CD14-positive monocyte (primary cell): ENCODE measurements at regions not wholly inside any gene's neighbourhood (a gene's known extent, or its start where the extent isn't known, plus 50 kb on each side); places are given as distances from the start of the nearest gene placed in this dataset.

Experiments used
- DNase-seq, 3 donors: peaks; one replicate each; pipeline ENCODE4 v3.0.0-alpha.2; 2011 to 2022
- H2AFZ ChIP-seq: 2 replicates; pipeline ENCODE4 v1.6.0; 2012; ENCODE audit warnings: mild to moderate bottlenecking, low read depth, low read length, inconsistent platforms; ENCODE audit not compliant: insufficient read depth, poor library complexity, severe bottlenecking
- H3K27ac ChIP-seq, 2 donors: 1 replicate in 1 of 2; 2 replicates in 1 of 2; pipeline ENCODE4 v1.5.1; 2012 to 2013; ENCODE audit warnings: low read length in 2 of 2, control low read depth in 1 of 2, inconsistent platforms in 1 of 2, low read depth in 1 of 2, mild to moderate bottlenecking in 1 of 2
- H3K27me3 ChIP-seq, 2 donors: one replicate each; pipeline versions ENCODE4 v1.6.0 to v1.6.1; 2011 to 2013; ENCODE audit warnings: low read length in 2 of 2; ENCODE audit not compliant: control insufficient read depth in 2 of 2, insufficient read depth in 2 of 2
- H3K36me3 ChIP-seq, 2 donors: replicated peaks in 1 of 2; 1 replicate in 1 of 2; 2 replicates in 1 of 2; pipeline versions ENCODE4 v1.5.1 to v1.6.1; 2012 to 2013; ENCODE audit warnings: low read length in 2 of 2, control low read depth in 1 of 2, inconsistent platforms in 1 of 2, mild to moderate bottlenecking in 1 of 2; ENCODE audit not compliant: insufficient read depth in 2 of 2, control insufficient read depth in 1 of 2
- H3K4me1 ChIP-seq, 2 donors: 1 replicate in 1 of 2; 2 replicates in 1 of 2; pipeline versions ENCODE4 v1.5.1 to v1.6.1; 2012 to 2013; ENCODE audit warnings: low read length in 2 of 2, control low read depth in 1 of 2, inconsistent platforms in 1 of 2, mild to moderate bottlenecking in 1 of 2, moderate library complexity in 1 of 2; ENCODE audit not compliant: insufficient read depth in 2 of 2, control insufficient read depth in 1 of 2
- H3K4me2 ChIP-seq: replicated peaks from 2 replicates; pipeline ENCODE3; 2012; ENCODE audit warnings: low read length, moderate library complexity, mild to moderate bottlenecking; ENCODE audit not compliant: poor library complexity, severe bottlenecking; ENCODE audit errors: extremely low read depth
- H3K4me3 ChIP-seq, 3 experiments: fragments of 200-600 bp in 1 of 3; sonication (generic) in 1 of 3; replicated peaks in 1 of 3; 1 replicate in 2 of 3; 2 replicates in 1 of 3; pipeline ENCODE4 v1.5.1; 2011 to 2013; ENCODE audit warnings: low read length in 3 of 3, mild to moderate bottlenecking in 3 of 3, control low read depth in 2 of 3, low read depth in 2 of 3, inconsistent platforms in 1 of 3, moderate library complexity in 1 of 3
- H3K79me2 ChIP-seq: 2 replicates; pipeline ENCODE4 v1.6.0; 2012; ENCODE audit warnings: mild to moderate bottlenecking, control low read depth, inconsistent platforms, low read length, moderate library complexity; ENCODE audit not compliant: insufficient read depth
- H3K9ac ChIP-seq: 2 replicates; pipeline ENCODE4 v1.6.0; 2017; ENCODE audit warnings: low read length, mild to moderate bottlenecking; ENCODE audit not compliant: insufficient read depth, poor library complexity, severe bottlenecking
- H3K9me3 ChIP-seq, 2 donors: replicated peaks in 1 of 2; 1 replicate in 1 of 2; 2 replicates in 1 of 2; pipeline versions ENCODE4 v1.5.1 to v1.6.1; 2012 to 2013; ENCODE audit warnings: low read length in 2 of 2, control low read depth in 1 of 2; ENCODE audit not compliant: control insufficient read depth in 1 of 2, insufficient read depth in 1 of 2
- H4K20me1 ChIP-seq: 2 replicates; pipeline ENCODE4 v1.6.0; 2012; ENCODE audit warnings: mild to moderate bottlenecking, low read length, control low read depth, moderate library complexity; ENCODE audit not compliant: insufficient read depth
- H3K27ac Mint-ChIP-seq, 7 donors: one replicate each; pipeline ENCODE4 v1.8.0; 2020; ENCODE audit warnings: mild to moderate bottlenecking in 7 of 7, mixed read lengths in 7 of 7, moderate library complexity in 6 of 7, inconsistent platforms in 2 of 7
- H3K27me3 Mint-ChIP-seq, 3 donors: one replicate each; pipeline ENCODE4 v1.8.0; 2021 to 2022; ENCODE audit warnings: low read depth in 3 of 3, mild to moderate bottlenecking in 3 of 3, mixed read lengths in 3 of 3, moderate library complexity in 3 of 3, inconsistent platforms in 1 of 3
- H3K36me3 Mint-ChIP-seq, 2 donors: one replicate each; pipeline ENCODE4 v1.8.0; 2020; ENCODE audit warnings: mixed read lengths in 2 of 2, inconsistent platforms in 1 of 2, mild to moderate bottlenecking in 1 of 2
- H3K4me1 Mint-ChIP-seq: one replicate; pipeline ENCODE4 v1.8.0; 2020; ENCODE audit warnings: mild to moderate bottlenecking, mixed read lengths
- H3K4me3 Mint-ChIP-seq, 2 donors: one replicate each; pipeline ENCODE4 v1.8.0; 2020; ENCODE audit warnings: mild to moderate bottlenecking in 2 of 2, mixed read lengths in 2 of 2, moderate library complexity in 1 of 2
- H3K9me3 Mint-ChIP-seq, 7 donors: one replicate each; pipeline ENCODE4 v1.8.0; 2020 to 2022; ENCODE audit warnings: mixed read lengths in 7 of 7, mild to moderate bottlenecking in 6 of 7, moderate library complexity in 6 of 7, inconsistent platforms in 2 of 7
- WGBS: methylation state at CpG from one replicate; pipeline ENCODE4 v1.1.5; 2013; ENCODE audit warnings: missing lambda C conversion rate; ENCODE audit not compliant: insufficient coverage; 5-methylcytosine and 5-hydroxymethylcytosine counted together
- intact Hi-C, 2 donors: fragments of 100-400 bp; cut with micrococcal nuclease; formaldehyde crosslinking; loops; one replicate each; pipeline versions ENCODE4 v1.15.0 to v1.15.1; 2023
- TF ChIP-seq, protein P1 (sequence below): fragments of 200-600 bp; IDR thresholded peaks from one replicate; pipeline ENCODE4 v1.8.0; 2022; ENCODE audit warnings: antibody characterized with exemption, mild to moderate bottlenecking

DNA sequence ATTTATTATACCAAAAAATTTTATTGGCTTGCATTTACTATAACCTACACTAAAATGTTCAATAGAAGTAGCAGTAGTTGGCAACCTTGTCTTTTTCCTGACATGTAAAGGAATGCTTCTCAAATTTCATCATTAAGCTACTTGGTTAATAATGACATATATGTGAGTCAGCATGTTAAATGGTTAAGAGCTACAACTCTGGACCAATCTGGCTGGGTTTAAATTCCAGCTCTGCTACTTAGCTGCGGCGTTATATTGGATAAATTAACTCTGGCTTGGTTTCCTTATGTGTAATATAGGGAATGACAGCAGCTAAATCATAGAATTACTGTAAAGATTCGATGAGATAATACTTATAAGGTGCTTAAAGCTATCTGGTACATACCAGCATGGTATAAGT, 53.7 kb upstream of the OTOGL start:
- H3K4me3 Mint-ChIP-seq: no peak overlapping the region
- H3K36me3 ChIP-seq: no peaks in the 10 kb centered on the region
- no peak overlapping the region for H2AFZ ChIP-seq
- H3K4me2 ChIP-seq: no peak overlapping the region
- no peaks in the 10 kb centered on the region for H3K79me2 ChIP-seq
- TF ChIP-seq, protein P1, sequence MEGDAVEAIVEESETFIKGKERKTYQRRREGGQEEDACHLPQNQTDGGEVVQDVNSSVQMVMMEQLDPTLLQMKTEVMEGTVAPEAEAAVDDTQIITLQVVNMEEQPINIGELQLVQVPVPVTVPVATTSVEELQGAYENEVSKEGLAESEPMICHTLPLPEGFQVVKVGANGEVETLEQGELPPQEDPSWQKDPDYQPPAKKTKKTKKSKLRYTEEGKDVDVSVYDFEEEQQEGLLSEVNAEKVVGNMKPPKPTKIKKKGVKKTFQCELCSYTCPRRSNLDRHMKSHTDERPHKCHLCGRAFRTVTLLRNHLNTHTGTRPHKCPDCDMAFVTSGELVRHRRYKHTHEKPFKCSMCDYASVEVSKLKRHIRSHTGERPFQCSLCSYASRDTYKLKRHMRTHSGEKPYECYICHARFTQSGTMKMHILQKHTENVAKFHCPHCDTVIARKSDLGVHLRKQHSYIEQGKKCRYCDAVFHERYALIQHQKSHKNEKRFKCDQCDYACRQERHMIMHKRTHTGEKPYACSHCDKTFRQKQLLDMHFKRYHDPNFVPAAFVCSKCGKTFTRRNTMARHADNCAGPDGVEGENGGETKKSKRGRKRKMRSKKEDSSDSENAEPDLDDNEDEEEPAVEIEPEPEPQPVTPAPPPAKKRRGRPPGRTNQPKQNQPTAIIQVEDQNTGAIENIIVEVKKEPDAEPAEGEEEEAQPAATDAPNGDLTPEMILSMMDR: no peak
- H3K9me3 Mint-ChIP-seq: peaks cover 0 to 6% (median 1%) of the 10 kb centered on the region in 7 donors
- H3K36me3 Mint-ChIP-seq: no peaks in the 10 kb centered on the region
- H3K4me1 Mint-ChIP-seq: no peaks in the 10 kb centered on the region
- H3K4me1 ChIP-seq: no peaks in the 10 kb centered on the region
- no peaks in the 10 kb centered on the region for H3K9me3 ChIP-seq
- intact Hi-C loops: no loop called here
- no peak overlapping the region for H3K4me3 ChIP-seq
- no peaks in the 10 kb centered on the region for H4K20me1 ChIP-seq
- no peak overlapping the region for H3K9ac ChIP-seq
- WGBS: no CpG with 5 or more reads among the region's 3 CpGs
- no peak overlapping the region for H3K27ac Mint-ChIP-seq
- peaks cover 1 to 3% (median 2%) of the 10 kb centered on the region in 3 donors for H3K27me3 Mint-ChIP-seq
- no peaks in the 10 kb centered on the region for H3K27me3 ChIP-seq
- no peak overlapping the region for H3K27ac ChIP-seq
- no peak for DNase-seq

DNA sequence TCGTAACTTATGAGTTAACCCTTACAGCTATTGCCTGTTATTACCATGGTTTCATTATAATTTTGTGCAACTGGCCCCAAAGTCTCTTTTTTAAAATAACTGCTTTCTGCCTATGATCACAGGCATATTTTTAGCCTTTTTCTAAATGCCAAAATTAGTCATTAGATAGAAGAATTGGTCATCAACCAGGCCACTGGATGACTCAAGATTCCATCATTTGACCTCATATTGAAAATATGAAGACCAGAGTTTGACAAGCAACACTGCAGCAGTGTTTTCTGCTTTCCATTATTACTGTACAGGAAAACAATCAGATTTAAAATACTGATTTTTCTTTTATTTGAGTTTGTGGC, 54.7 kb upstream of the OTOGL start:
- no peaks in the 10 kb centered on the region for H3K36me3 ChIP-seq
- H3K4me3 Mint-ChIP-seq: no peak overlapping the region

More for the DNA sequence above, 54.7 kb upstream of the OTOGL start:
- no peaks in the 10 kb centered on the region for H3K4me1 ChIP-seq
- H3K4me1 Mint-ChIP-seq: no peaks in the 10 kb centered on the region
- no peak overlapping the region for H3K4me3 ChIP-seq
- no peak overlapping the region for H3K27ac ChIP-seq
- TF ChIP-seq, protein P1: no peak
- no peak overlapping the region for H3K4me2 ChIP-seq
- no peak overlapping the region for H3K9ac ChIP-seq
- H2AFZ ChIP-seq: no peak overlapping the region
- no peaks in the 10 kb centered on the region for H3K79me2 ChIP-seq
- H3K27ac Mint-ChIP-seq: no peak overlapping the region
- H3K27me3 ChIP-seq: no peaks in the 10 kb centered on the region
- intact Hi-C loops: no loop called here
- H3K27me3 Mint-ChIP-seq: peaks cover 1 to 3% (median 2%) of the 10 kb centered on the region in 3 donors
- 100% methylated on average over 1 of the region's 1 CpG for WGBS
- no peak for DNase-seq
- H3K9me3 ChIP-seq: no peaks in the 10 kb centered on the region
- no peaks in the 10 kb centered on the region for H4K20me1 ChIP-seq
- H3K36me3 Mint-ChIP-seq: no peaks in the 10 kb centered on the region
- H3K9me3 Mint-ChIP-seq: peaks cover 0 to 6% (median 1%) of the 10 kb centered on the region in 7 donors
